ENCODE measurements at regions not wholly inside any gene's neighbourhood (a gene's known extent, or its start where the extent isn't known, plus 50 kb on each side); places are given as distances from the start of the nearest gene placed in this dataset.

DNA sequence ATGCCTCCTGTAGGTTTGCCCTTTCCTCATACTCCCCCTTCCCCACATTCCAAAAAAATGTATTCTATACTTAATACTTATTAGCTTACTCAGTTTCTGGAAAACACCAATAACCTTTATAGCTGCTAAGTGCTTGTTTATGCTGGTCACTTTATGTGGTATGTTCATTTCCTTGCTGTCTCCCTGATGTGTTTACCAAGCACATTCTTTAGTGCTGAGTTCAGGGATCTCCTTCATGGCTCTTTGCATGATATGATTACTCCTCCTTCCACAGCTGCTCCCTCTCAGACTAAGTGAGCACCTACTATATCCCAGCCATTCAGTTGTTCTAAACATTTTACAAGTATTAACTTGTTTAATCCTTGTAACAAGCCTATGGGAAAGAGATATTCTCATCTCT, 698.3 kb upstream of the FANCL start:
- intact Hi-C loops (cut with DNase I): no loop called here
- DNase-seq: no peak
- Histone ChIP-seq H3K27me3 (no peaks in the 10 kb centered on the region), H3K4me1 (no peaks in the 10 kb centered on the region), H3K36me3 (replicated peaks in 1 of 2; ENCODE audit: insufficient read depth in 1 of 2, low read depth in 2 of 2) (no peaks in the 10 kb centered on the region), H3K4me3 (no peak overlapping the region), H3K27ac (no peak overlapping the region), H3K9me3 (peaks cover 0 to 8% (median 0%) of the 10 kb centered on the region in 3 donors)
- no peak for TF ChIP-seq POLR2A (IDR thresholded peaks at IDR 0.05)
- TF ChIP-seq, protein P1, sequence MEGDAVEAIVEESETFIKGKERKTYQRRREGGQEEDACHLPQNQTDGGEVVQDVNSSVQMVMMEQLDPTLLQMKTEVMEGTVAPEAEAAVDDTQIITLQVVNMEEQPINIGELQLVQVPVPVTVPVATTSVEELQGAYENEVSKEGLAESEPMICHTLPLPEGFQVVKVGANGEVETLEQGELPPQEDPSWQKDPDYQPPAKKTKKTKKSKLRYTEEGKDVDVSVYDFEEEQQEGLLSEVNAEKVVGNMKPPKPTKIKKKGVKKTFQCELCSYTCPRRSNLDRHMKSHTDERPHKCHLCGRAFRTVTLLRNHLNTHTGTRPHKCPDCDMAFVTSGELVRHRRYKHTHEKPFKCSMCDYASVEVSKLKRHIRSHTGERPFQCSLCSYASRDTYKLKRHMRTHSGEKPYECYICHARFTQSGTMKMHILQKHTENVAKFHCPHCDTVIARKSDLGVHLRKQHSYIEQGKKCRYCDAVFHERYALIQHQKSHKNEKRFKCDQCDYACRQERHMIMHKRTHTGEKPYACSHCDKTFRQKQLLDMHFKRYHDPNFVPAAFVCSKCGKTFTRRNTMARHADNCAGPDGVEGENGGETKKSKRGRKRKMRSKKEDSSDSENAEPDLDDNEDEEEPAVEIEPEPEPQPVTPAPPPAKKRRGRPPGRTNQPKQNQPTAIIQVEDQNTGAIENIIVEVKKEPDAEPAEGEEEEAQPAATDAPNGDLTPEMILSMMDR (IDR thresholded peaks at IDR 0.05): no peak
- ATAC-seq: no peak

DNA sequence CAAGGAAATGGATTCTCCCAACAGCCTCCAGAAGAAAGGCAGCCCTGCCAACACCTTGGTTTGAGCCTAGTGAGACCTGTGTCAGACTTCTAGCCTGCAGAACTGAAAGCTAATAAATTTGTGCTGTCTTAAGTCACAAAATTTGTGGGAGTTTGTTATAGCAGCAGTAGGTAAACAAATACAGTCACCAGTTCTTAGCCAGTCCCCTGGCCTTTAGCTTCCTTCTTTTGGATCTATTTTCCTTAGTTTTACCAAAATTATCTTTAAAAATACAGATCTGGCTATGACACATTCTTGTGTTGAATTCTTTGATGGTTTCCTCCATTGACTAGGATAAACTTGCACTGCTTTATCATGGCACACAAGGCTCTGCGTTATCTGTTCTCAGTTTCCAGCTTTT, 697.9 kb upstream of the FANCL start:
- intact Hi-C loops (cut with DNase I): no loop called here
- Histone ChIP-seq H3K27me3 (no peaks in the 10 kb centered on the region), H3K36me3 (replicated peaks in 1 of 2; ENCODE audit: insufficient read depth in 1 of 2, low read depth in 2 of 2) (no peaks in the 10 kb centered on the region), H3K9me3 (peaks cover 0 to 8% (median 0%) of the 10 kb centered on the region in 3 donors), H3K4me1 (no peaks in the 10 kb centered on the region), H3K4me3 (no peak overlapping the region), H3K27ac (no peak overlapping the region)
- WGBS, 2 donors: 89 to 97% methylated on average over 1 of the region's 1 CpG
- ATAC-seq (no peak), DNase-seq (no peak)
- TF ChIP-seq, protein P1 (IDR thresholded peaks at IDR 0.05): no peak
- no peak for TF ChIP-seq POLR2A (IDR thresholded peaks at IDR 0.05)

DNA sequence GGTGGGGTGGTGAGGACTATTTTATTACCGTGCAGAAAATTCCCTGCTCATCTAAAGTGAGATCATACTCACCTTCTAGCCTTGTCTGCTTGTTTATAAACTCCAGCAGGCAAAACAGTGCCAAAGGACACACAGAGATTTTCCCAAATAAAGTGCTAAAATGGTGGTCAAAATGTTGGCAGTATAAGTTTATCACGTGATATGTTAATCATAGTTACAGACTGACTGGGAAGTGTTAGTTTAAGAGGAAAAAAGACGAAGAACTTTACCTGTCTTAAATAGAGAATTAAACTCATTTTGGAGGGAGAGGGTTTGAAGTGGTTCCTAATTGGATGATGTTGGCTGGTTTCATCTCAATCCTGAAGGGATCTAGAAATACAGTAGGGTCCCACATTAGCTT, 691.7 kb upstream of the FANCL start:
- 67 to 74% methylated on average over 3 of the region's 3 CpGs for WGBS, 2 donors

DNA sequence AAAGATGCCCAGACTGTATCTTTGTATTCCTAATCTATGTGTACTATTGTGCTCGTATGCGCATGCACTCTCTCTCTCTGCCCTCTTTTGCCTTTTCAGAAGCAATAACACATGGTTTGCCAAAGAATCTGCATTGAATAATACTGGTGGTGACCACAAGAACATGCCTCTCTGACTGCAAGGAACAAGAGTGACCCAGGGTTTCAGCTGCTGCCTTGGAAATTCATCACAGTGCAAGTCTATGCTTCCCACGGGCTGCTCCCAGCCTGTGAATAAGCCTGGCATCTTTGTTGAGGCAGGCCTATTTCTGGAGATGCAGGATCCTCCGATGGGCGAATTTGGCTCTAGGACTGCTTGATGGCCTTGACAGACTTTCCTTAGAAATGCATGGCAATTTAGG, 689.4 kb upstream of the FANCL start:
- intact Hi-C loops (cut with DNase I): no loop called here
- ATAC-seq: no peak

More for the DNA sequence above, 691.7 kb upstream of the FANCL start:
- H3K36me3 ChIP-seq (replicated peaks in 1 of 2; ENCODE audit: insufficient read depth in 1 of 2, low read depth in 2 of 2): no peaks in the 10 kb centered on the region
- no peak for TF ChIP-seq POLR2A (IDR thresholded peaks at IDR 0.05)
- TF ChIP-seq, protein P1 (IDR thresholded peaks at IDR 0.05): no peak
- no peaks in the 10 kb centered on the region for H3K4me1 ChIP-seq
- intact Hi-C loops (cut with DNase I): no loop called here
- H3K9me3 ChIP-seq: no peaks in the 10 kb centered on the region
- ATAC-seq (no peak), DNase-seq (no peak)
- H3K27ac ChIP-seq: no peak overlapping the region
- H3K4me3 ChIP-seq: no peak overlapping the region
- H3K27me3 ChIP-seq: no peaks in the 10 kb centered on the region

DNA sequence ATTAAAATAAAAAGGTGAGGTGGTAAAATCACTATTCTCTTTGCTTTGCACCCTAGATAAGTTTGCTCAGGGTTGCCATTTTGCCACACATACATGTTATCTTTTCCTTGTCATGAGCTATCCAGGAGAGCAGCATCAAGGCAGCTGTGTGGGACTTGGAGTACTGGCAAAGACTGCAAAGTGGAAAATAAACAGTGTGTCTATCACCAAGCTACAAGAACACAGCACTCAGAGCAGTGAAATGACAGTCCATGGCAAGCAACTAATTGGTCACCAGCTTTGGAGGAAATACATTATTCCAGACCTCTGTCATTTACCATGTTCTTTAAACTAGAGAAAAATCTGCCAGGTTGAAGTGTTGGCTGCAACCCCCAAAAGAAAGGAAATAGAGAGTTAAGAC, 687.8 kb upstream of the FANCL start:
- no peaks in the 10 kb centered on the region for H3K36me3 ChIP-seq (replicated peaks in 1 of 2; ENCODE audit: insufficient read depth in 1 of 2, low read depth in 2 of 2)
- no peaks in the 10 kb centered on the region for H3K27me3 ChIP-seq
- ATAC-seq (no peak), DNase-seq (no peak)
- H3K4me1 ChIP-seq: no peaks in the 10 kb centered on the region
- intact Hi-C loops (cut with DNase I): no loop called here
- H3K27ac ChIP-seq: no peak overlapping the region
- no peaks in the 10 kb centered on the region for H3K9me3 ChIP-seq
- no peak overlapping the region for H3K4me3 ChIP-seq
- TF ChIP-seq POLR2A (IDR thresholded peaks at IDR 0.05): no peak
- TF ChIP-seq, protein P1 (IDR thresholded peaks at IDR 0.05): no peak

More for the DNA sequence above, 689.4 kb upstream of the FANCL start:
- Histone ChIP-seq H3K9me3 (no peaks in the 10 kb centered on the region), H3K4me1 (no peaks in the 10 kb centered on the region), H3K27ac (no peak overlapping the region), H3K4me3 (no peak overlapping the region), H3K27me3 (no peaks in the 10 kb centered on the region), H3K36me3 (replicated peaks in 1 of 2; ENCODE audit: insufficient read depth in 1 of 2, low read depth in 2 of 2) (no peaks in the 10 kb centered on the region)
- 79% methylated on average over 5 of the region's 5 CpGs for WGBS, 2 donors
- no peak for DNase-seq
- TF ChIP-seq POLR2A (IDR thresholded peaks at IDR 0.05): no peak
- TF ChIP-seq, protein P1 (IDR thresholded peaks at IDR 0.05): no peak
